ENCODE measurements at regions not wholly inside any gene's neighbourhood (a gene's known extent, or its start where the extent isn't known, plus 50 kb on each side); places are given as distances from the start of the nearest gene placed in this dataset.

- TF ChIP-seq POLR2AphosphoS5 (IDR thresholded peaks at IDR 0.05; ENCODE audit: low read depth, low read length) = no peak
- no peak for TF ChIP-seq POLR2A (IDR thresholded peaks at IDR 0.05; ENCODE audit: low read depth, low read length)
- TF ChIP-seq TAF1 (IDR thresholded peaks at IDR 0.05; ENCODE audit: borderline replicate concordance, low read depth, low read length) = no peak
Measured at GRCh38 chr18:34550156-34550555, 159.9 kb upstream of the DTNA start.

All from GM12892 (cell line).